ENCODE measurements at regions not wholly inside any gene's neighbourhood (a gene's known extent, or its start where the extent isn't known, plus 50 kb on each side); places are given as distances from the start of the nearest gene placed in this dataset.

- no peak for TF ChIP-seq ZMIZ1 (IDR thresholded peaks at IDR 0.05; ENCODE audit: low read depth in 2 of 2, low read length in 2 of 2)
Observed at GRCh38 chr1:215473943-215474342, 93.2 kb upstream of the KCTD3 start (continued).

DNA sequence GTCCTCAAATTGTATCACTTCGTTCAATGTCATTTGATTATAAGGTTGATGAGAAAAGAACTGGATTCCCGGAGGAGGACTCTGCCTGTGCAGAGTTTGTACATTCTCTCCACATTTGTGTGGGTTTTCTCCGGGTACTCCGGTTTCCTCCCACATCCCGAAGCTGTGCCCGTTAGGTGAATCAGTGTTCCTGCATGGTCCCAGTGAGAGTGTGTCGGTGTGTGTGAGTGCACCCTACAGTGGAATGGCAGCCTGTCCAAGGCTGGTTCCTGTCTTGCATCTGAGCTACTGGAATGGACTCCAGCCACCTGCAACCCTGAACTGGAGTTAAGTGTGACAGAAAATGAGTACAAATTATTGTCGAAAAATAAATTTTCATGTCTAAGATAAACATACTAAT is 92.2 kb upstream of the KCTD3 start:
- no peak for TF ChIP-seq CEBPG (CRISPR knock-in tag; IDR thresholded peaks at IDR 0.05)
- no peak for TF ChIP-seq CEBPG (tag; conservative IDR thresholded peaks at IDR 0.05 in 1 of 2, IDR thresholded peaks at IDR 0.05 in 1 of 2)
- TF ChIP-seq POU5F1 (IDR thresholded peaks at IDR 0.05; ENCODE audit: borderline replicate concordance, low read depth, low read length, partially characterized antibody), result no peak
- H3K4me3 ChIP-seq, result no peak overlapping the region
- no peaks in the 10 kb centered on the region for H3K36me3 ChIP-seq (ENCODE audit: control insufficient read depth, insufficient read depth, low read length)
- no peaks in the 10 kb centered on the region for H4K20me1 ChIP-seq (replicated peaks; ENCODE audit: control insufficient read depth, insufficient read depth, low read length)
- H3K4me1 ChIP-seq (replicated peaks in 1 of 2; ENCODE audit: control insufficient read depth in 2 of 2, insufficient read depth in 2 of 2, low read length in 2 of 2), result no peaks in the 10 kb centered on the region
- no peak for ATAC-seq
- no peaks in the 10 kb centered on the region for H3K79me2 ChIP-seq (ENCODE audit: control insufficient read depth, insufficient read depth, low read length)
- ChIA-PET POLR2A (no interaction called here), CTCF (ENCODE audit: low intra/inter-chr PET ratio) (no interaction called here)
- H3K9me1 ChIP-seq (ENCODE audit: control insufficient read depth, insufficient read depth, low read length), result no peaks in the 10 kb centered on the region
- no peak overlapping the region for H3K4me2 ChIP-seq (ENCODE audit: insufficient read depth, low read length)
- DNase-seq (ENCODE audit: extremely low read depth in 1 of 4, low spot score in 3 of 4), result no peak
- in situ Hi-C loops (cut with MboI) (no loop called here), intact Hi-C loops (cut with micrococcal nuclease) (no loop called here)
- WGBS (ENCODE audit: insufficient coverage, low coverage, missing lambda C conversion rate), result 1% methylated on average over 8 of the region's 8 CpGs
- no peak overlapping the region for H2AFZ ChIP-seq (ENCODE audit: low read depth, low read length)
- FAIRE-seq, result no peak
- BruUV-seq (replicated peaks), result no TSS peak
- H3K27ac ChIP-seq (ENCODE audit: extremely low read depth, low read depth, low read length), result no peak overlapping the region
- no peak overlapping the region for H3K9ac ChIP-seq (ENCODE audit: insufficient read depth in 1 of 2, low read depth in 2 of 2, low read length in 2 of 2)
- no peaks in the 10 kb centered on the region for H3K27me3 ChIP-seq (ENCODE audit: control insufficient read depth in 2 of 2, insufficient read depth in 2 of 2, low read length in 2 of 2)
- no peaks in the 10 kb centered on the region; the same call in 1 of the 2 replicates for H3K9me3 ChIP-seq (replicated peaks; ENCODE audit: control insufficient read depth, insufficient read depth, low read depth, low read length)
